ENCODE measurements at regions not wholly inside any gene's neighbourhood (a gene's known extent, or its start where the extent isn't known, plus 50 kb on each side); places are given as distances from the start of the nearest gene placed in this dataset.

- Histone ChIP-seq H3K36me3 (no peaks in the 10 kb centered on the region), H3K9me3 (no peaks in the 10 kb centered on the region), H3K4me1 (no peaks in the 10 kb centered on the region), H3K4me3 (no peak overlapping the region), H3K27ac (no peak overlapping the region), H3K27me3 (no peaks in the 10 kb centered on the region)
- TF ChIP-seq CTCF (IDR thresholded peaks at IDR 0.05) = no peak
- intact Hi-C loops (cut with DNase I; ENCODE audit: low total_unique reads) = no loop called here
- no peak for DNase-seq
Observed at GRCh38 chr2:192369969-192370368, 175.2 kb upstream of the TMEFF2 start.

- no peak for TF ChIP-seq CTCF (IDR thresholded peaks at IDR 0.05)
- Histone ChIP-seq H3K27me3 (no peaks in the 10 kb centered on the region), H3K36me3 (no peaks in the 10 kb centered on the region), H3K9me3 (no peaks in the 10 kb centered on the region), H3K4me1 (no peaks in the 10 kb centered on the region), H3K27ac (no peak overlapping the region), H3K4me3 (no peak overlapping the region)
- no peak for DNase-seq
- intact Hi-C loops (cut with DNase I; ENCODE audit: low total_unique reads) = no loop called here
Observed at GRCh38 chr2:192357217-192357616, 162.5 kb upstream of the TMEFF2 start.

GRCh38 chr2:192354512-192355244, 159.9 kb upstream of the TMEFF2 start:
- no peak for DNase-seq
- Histone ChIP-seq H3K27me3 (no peaks in the 10 kb centered on the region), H3K4me1 (no peaks in the 10 kb centered on the region), H3K27ac (no peak overlapping the region), H3K36me3 (no peaks in the 10 kb centered on the region), H3K4me3 (no peak overlapping the region), H3K9me3 (no peaks in the 10 kb centered on the region)
- no peak for TF ChIP-seq CTCF (IDR thresholded peaks at IDR 0.05)
- intact Hi-C loops (cut with DNase I; ENCODE audit: low total_unique reads) = no loop called here

- Histone ChIP-seq H3K27ac (no peak overlapping the region), H3K4me3 (no peak overlapping the region), H3K36me3 (no peaks in the 10 kb centered on the region), H3K4me1 (no peaks in the 10 kb centered on the region), H3K27me3 (no peaks in the 10 kb centered on the region), H3K9me3 (no peaks in the 10 kb centered on the region)
- no peak for DNase-seq
- no peak for TF ChIP-seq CTCF (IDR thresholded peaks at IDR 0.05)
- intact Hi-C loops (cut with DNase I; ENCODE audit: low total_unique reads) = no loop called here
Observed at GRCh38 chr2:192347542-192347941, 152.8 kb upstream of the TMEFF2 start.

- no peak for DNase-seq
- H3K9me3 ChIP-seq = no peaks in the 10 kb centered on the region
- H3K4me1 ChIP-seq = no peaks in the 10 kb centered on the region
- H3K36me3 ChIP-seq = no peaks in the 10 kb centered on the region
- no peak overlapping the region for H3K4me3 ChIP-seq
- intact Hi-C loops (cut with DNase I; ENCODE audit: low total_unique reads) = no loop called here
- no peak overlapping the region for H3K27ac ChIP-seq
- no peak for TF ChIP-seq CTCF (IDR thresholded peaks at IDR 0.05)
- no peaks in the 10 kb centered on the region for H3K27me3 ChIP-seq
Observed at GRCh38 chr2:192345287-192345686, 150.6 kb upstream of the TMEFF2 start.

GRCh38 chr2:192333642-192334041, 138.9 kb upstream of the TMEFF2 start:
- no peak overlapping the region for H3K27ac ChIP-seq
- no peak for DNase-seq
- no peaks in the 10 kb centered on the region for H3K4me1 ChIP-seq
- no peaks in the 10 kb centered on the region for H3K36me3 ChIP-seq
- intact Hi-C loops (cut with DNase I; ENCODE audit: low total_unique reads) = no loop called here
- H3K4me3 ChIP-seq = no peak overlapping the region
- no peaks in the 10 kb centered on the region for H3K9me3 ChIP-seq
- H3K27me3 ChIP-seq = no peaks in the 10 kb centered on the region
- TF ChIP-seq CTCF (IDR thresholded peaks at IDR 0.05) = no peak

Measured in tibial artery (tissue), 4 donors.